Left ventricle myocardium inferior (tissue), 1 donor: ENCODE measurements at regions not wholly inside any gene's neighbourhood (a gene's known extent, or its start where the extent isn't known, plus 50 kb on each side); places are given as distances from the start of the nearest gene placed in this dataset.

Experiments used
- DNase-seq: peaks from one replicate; pipeline ENCODE4 v3.0.0-alpha.2; 2020
- H3K27ac ChIP-seq: fragments of 200-600 bp; replicated peaks from 2 replicates; pipeline ENCODE4 v1.8.0; 2021
- H3K27me3 ChIP-seq: fragments of 200-600 bp; 2 replicates; pipeline ENCODE4 v1.8.0; 2021; ENCODE audit warnings: low read depth
- H3K36me3 ChIP-seq: fragments of 200-600 bp; 2 replicates; pipeline ENCODE4 v1.8.0; 2021
- H3K4me1 ChIP-seq: fragments of 200-600 bp; 2 replicates; pipeline ENCODE4 v1.8.0; 2021
- H3K4me3 ChIP-seq: fragments of 200-600 bp; 2 replicates; pipeline ENCODE4 v1.8.0; 2021; ENCODE audit warnings: mild to moderate bottlenecking, moderate library complexity
- H3K9me3 ChIP-seq: fragments of 200-600 bp; replicated peaks from 2 replicates; pipeline ENCODE4 v1.8.0; 2021
- intact Hi-C: fragments of 100-400 bp; cut with micrococcal nuclease; formaldehyde crosslinking; loops from one replicate; pipeline ENCODE4 v1.11.0; 2022
- TF ChIP-seq, protein P1 (sequence below): fragments of 200-600 bp; IDR thresholded peaks from 2 replicates; pipeline ENCODE4 v1.8.0; 2021; ENCODE audit warnings: antibody characterized with exemption, mild to moderate bottlenecking, borderline replicate concordance
- donor health status: DM: no; HTN: yes; CAD: no; lungs with severe emphysema.

DNA sequence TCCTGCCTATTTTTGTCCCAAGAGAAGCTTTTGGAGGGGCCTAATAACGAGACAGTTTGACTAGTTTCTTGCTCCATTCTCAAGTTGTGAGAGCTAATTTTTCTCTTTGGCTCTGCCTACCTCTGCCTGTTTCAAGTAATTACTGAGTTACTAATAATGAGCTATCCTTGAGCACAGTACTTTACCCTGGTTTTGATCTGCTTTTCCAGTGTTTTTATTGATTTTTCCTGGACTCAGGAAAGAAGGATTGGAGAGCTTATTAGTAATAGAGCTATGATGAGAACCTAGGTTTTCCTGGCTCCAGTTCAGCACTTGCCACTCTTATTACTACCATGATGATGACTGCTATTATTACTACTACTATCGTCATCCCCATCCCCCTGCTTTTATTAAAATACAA, 106.7 kb downstream of the HS3ST3B1 start:
- no peaks in the 10 kb centered on the region for H3K36me3 ChIP-seq
- no peak overlapping the region for H3K4me3 ChIP-seq
- intact Hi-C loops = no loop called here
- no peaks in the 10 kb centered on the region for H3K27me3 ChIP-seq
- no peak overlapping the region for H3K27ac ChIP-seq
- H3K4me1 ChIP-seq = no peaks in the 10 kb centered on the region
- TF ChIP-seq, protein P1, sequence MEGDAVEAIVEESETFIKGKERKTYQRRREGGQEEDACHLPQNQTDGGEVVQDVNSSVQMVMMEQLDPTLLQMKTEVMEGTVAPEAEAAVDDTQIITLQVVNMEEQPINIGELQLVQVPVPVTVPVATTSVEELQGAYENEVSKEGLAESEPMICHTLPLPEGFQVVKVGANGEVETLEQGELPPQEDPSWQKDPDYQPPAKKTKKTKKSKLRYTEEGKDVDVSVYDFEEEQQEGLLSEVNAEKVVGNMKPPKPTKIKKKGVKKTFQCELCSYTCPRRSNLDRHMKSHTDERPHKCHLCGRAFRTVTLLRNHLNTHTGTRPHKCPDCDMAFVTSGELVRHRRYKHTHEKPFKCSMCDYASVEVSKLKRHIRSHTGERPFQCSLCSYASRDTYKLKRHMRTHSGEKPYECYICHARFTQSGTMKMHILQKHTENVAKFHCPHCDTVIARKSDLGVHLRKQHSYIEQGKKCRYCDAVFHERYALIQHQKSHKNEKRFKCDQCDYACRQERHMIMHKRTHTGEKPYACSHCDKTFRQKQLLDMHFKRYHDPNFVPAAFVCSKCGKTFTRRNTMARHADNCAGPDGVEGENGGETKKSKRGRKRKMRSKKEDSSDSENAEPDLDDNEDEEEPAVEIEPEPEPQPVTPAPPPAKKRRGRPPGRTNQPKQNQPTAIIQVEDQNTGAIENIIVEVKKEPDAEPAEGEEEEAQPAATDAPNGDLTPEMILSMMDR = no peak
- H3K9me3 ChIP-seq = peaks cover under 1% of the 10 kb centered on the region
- DNase-seq = no peak

DNA sequence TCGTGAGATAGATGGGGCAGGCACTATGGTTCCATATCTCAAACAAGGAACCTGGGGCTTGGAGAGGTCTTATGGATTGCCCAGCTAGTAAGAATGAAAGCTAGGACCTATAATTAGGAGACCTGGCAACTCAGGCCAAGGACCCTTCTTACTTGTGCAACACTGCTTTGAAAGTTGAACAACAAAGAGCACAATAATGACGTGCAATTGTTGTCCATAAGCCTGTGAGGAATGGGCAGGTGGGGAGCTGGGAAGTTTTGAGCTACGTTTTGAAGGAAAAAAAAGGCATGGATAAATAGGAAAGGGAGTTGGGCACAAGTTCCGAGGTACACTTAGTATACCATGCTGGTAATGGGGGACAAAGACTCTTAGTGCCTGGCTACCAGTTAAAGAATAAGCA, 104.3 kb downstream of the HS3ST3B1 start:
- intact Hi-C loops = no loop called here
- no peaks in the 10 kb centered on the region for H3K4me1 ChIP-seq

More for the DNA sequence above, 104.3 kb downstream of the HS3ST3B1 start:
- Histone ChIP-seq H3K27ac (no peak overlapping the region), H3K36me3 (no peaks in the 10 kb centered on the region), H3K9me3 (peaks cover 7% of the 10 kb centered on the region), H3K27me3 (no peaks in the 10 kb centered on the region), H3K4me3 (no peak overlapping the region)
- no peak for DNase-seq
- TF ChIP-seq, protein P1 = no peak
